Testis (tissue), 2 donors: ENCODE measurements at regions not wholly inside any gene's neighbourhood (a gene's known extent, or its start where the extent isn't known, plus 50 kb on each side); places are given as distances from the start of the nearest gene placed in this dataset.

Experiments used
- DNase-seq: peaks from one replicate; pipeline ENCODE4 v3.0.0-alpha.2; 2019
- H3K27ac ChIP-seq, 2 donors: fragments of 200-600 bp; sonication (generic); one replicate each; pipeline ENCODE4 v1.5.1; 2019
- H3K27me3 ChIP-seq: fragments of 200-600 bp; sonication (generic); one replicate; pipeline ENCODE4 v1.5.1; 2019
- H3K36me3 ChIP-seq: fragments of 200-600 bp; sonication (generic); one replicate; pipeline ENCODE4 v1.5.1; 2017; ENCODE audit warnings: low read depth; ENCODE audit errors: missing control alignments
- H3K4me1 ChIP-seq: fragments of 200-600 bp; sonication (generic); one replicate; pipeline ENCODE4 v1.5.1; 2019
- H3K4me3 ChIP-seq, 2 donors: fragments of 200-600 bp; sonication (generic); one replicate each; pipeline ENCODE4 v1.5.1; 2017 to 2019
- H3K9me3 ChIP-seq: fragments of 200-600 bp; sonication (generic); one replicate; pipeline ENCODE4 v1.5.1; 2017
- POLR2A ChIP-seq: fragments of 450-650 bp; IDR thresholded peaks from one replicate; pipeline ENCODE4 v1.6.1; 2017; ENCODE audit warnings: antibody characterized with exemption, mild to moderate bottlenecking, moderate library complexity
- WGBS, 2 donors: methylation state at CpG; one replicate each; pipeline ENCODE4 v1.1.5; 2018; 5-methylcytosine and 5-hydroxymethylcytosine counted together
- intact Hi-C: fragments of 100-400 bp; cut with DNase I; formaldehyde crosslinking; loops from one replicate; pipeline ENCODE4 v1.15.1; 2023; ENCODE audit warnings: low total_unique reads
- TF ChIP-seq, protein P1 (sequence below), 3 experiments: fragments of 450-650 bp in 2 of 3; fragments of 200-600 bp in 1 of 3; sonication (generic) in 1 of 3; IDR thresholded peaks; one replicate each; pipeline ENCODE4 v1.5.1; 2016 to 2019; ENCODE audit warnings: antibody characterized with exemption in 3 of 3, mild to moderate bottlenecking in 2 of 3, moderate library complexity in 1 of 3

DNA sequence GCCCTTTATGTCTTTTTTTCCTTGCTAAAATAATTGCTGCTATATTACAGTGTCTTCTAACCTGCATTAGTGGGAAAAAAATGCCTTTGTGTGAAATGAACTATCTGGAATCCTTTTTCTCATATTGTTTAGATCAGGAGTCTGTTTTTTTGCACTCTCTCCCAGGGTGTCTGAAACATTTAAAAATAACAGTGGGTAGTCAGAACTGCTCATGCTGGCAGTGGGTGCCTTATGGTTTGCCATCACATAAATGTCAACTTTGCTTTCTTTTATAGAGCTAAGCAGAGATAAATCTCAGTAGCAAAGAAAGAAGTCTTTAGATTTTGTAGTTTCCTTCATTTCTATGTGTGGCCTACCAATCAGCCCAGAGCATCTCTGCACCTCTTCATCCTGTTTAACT is 347.8 kb upstream of the RGMB start:
- H3K4me3 ChIP-seq, result no peak overlapping the region
- intact Hi-C loops, result no loop called here
- TF ChIP-seq, protein P1, sequence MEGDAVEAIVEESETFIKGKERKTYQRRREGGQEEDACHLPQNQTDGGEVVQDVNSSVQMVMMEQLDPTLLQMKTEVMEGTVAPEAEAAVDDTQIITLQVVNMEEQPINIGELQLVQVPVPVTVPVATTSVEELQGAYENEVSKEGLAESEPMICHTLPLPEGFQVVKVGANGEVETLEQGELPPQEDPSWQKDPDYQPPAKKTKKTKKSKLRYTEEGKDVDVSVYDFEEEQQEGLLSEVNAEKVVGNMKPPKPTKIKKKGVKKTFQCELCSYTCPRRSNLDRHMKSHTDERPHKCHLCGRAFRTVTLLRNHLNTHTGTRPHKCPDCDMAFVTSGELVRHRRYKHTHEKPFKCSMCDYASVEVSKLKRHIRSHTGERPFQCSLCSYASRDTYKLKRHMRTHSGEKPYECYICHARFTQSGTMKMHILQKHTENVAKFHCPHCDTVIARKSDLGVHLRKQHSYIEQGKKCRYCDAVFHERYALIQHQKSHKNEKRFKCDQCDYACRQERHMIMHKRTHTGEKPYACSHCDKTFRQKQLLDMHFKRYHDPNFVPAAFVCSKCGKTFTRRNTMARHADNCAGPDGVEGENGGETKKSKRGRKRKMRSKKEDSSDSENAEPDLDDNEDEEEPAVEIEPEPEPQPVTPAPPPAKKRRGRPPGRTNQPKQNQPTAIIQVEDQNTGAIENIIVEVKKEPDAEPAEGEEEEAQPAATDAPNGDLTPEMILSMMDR (IDR thresholded peaks at IDR 0.05), result no peak
- no peak for TF ChIP-seq POLR2A
- H3K9me3 ChIP-seq, result no peaks in the 10 kb centered on the region
- no peaks in the 10 kb centered on the region for H3K4me1 ChIP-seq
- DNase-seq, result no peak
- H3K36me3 ChIP-seq, result no peaks in the 10 kb centered on the region
- no peak overlapping the region for H3K27ac ChIP-seq
- H3K27me3 ChIP-seq, result no peaks in the 10 kb centered on the region

DNA sequence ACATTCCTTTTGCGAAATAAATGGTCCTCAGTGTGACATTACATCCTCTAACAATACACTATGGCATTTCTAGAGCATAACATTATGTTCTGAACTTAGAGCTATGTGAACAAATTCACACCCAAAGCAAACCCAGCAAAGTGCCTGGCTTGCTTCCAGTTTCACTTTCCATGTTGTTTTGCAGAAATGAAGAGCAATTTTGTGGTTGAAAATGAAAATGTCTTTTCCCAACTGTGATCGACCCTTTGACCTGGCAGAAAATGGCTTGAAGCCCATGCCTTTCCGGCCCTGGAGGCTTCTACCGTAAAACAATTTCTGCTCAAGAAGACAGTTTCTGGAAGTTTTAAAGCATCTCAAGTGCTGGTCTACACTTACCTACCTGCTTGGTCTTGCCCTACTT is 344.7 kb upstream of the RGMB start:
- Histone ChIP-seq H3K27ac (no peak overlapping the region), H3K4me1 (no peaks in the 10 kb centered on the region), H3K36me3 (no peaks in the 10 kb centered on the region), H3K4me3 (no peak overlapping the region), H3K27me3 (no peaks in the 10 kb centered on the region), H3K9me3 (no peaks in the 10 kb centered on the region)
- no peak for TF ChIP-seq POLR2A
- TF ChIP-seq, protein P1 (IDR thresholded peaks at IDR 0.05), result no peak
- peak; percentile 57 for DNase-seq
- intact Hi-C loops, result no loop called here
- WGBS, 2 donors, result 46 to 53% methylated on average over 4 of the region's 4 CpGs

DNA sequence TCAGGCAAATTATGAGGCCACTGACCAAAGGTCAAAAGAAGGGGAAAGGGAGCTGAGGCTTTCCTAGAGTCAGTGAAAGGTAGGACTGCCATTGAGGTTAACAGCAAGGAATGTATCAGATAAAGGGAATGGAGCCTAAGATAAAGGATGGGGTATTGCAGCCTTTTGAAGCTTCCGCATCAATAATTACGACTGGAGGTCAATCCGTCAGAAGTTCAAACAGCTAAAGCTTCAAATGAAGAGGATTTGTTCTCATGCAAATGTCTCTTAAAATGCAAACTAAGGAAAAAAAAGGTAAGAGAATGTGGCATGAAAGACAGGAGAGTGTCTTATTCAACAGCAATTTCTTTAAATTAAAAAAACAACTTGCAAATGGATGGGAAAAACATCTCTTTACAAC is 341.1 kb upstream of the RGMB start:
- TF ChIP-seq, protein P1 (IDR thresholded peaks at IDR 0.05), result no peak
- TF ChIP-seq POLR2A, result no peak
- H3K36me3 ChIP-seq, result no peaks in the 10 kb centered on the region
- no peak overlapping the region for H3K27ac ChIP-seq
- H3K9me3 ChIP-seq, result no peaks in the 10 kb centered on the region
- WGBS, 2 donors, result 63 to 84% methylated on average over 3 of the region's 3 CpGs
- no peaks in the 10 kb centered on the region for H3K27me3 ChIP-seq
- no peak for DNase-seq
- H3K4me3 ChIP-seq, result no peak overlapping the region
- H3K4me1 ChIP-seq, result no peaks in the 10 kb centered on the region
- intact Hi-C loops, result no loop called here

DNA sequence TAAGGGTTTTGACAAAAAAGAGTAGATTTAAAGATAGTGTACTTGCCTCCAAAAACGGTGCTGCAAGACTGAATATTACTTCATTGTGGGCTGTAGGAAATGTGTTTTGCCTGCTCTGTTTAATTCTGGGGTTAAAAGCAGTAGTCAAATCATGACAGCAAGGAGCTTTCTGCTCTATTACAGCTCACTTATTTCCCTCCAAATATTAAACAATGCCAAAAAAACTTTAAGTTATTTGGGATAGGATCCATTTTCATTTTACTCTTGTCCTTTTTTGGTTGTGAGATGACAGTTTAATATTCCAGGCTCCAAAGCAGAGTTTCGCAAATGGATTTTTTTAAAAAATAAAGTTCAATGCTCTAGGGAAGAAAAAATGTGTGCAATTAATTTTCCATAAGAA is 340.4 kb upstream of the RGMB start:
- no peaks in the 10 kb centered on the region for H3K9me3 ChIP-seq
- no peak for DNase-seq
- TF ChIP-seq POLR2A, result no peak
- TF ChIP-seq, protein P1 (IDR thresholded peaks at IDR 0.05), result no peak
- no peaks in the 10 kb centered on the region for H3K4me1 ChIP-seq
- 45 to 48% methylated on average over 2 of the region's 2 CpGs for WGBS, 2 donors
- no peaks in the 10 kb centered on the region for H3K36me3 ChIP-seq
- no peak overlapping the region for H3K4me3 ChIP-seq
- no peak overlapping the region for H3K27ac ChIP-seq
- H3K27me3 ChIP-seq, result no peaks in the 10 kb centered on the region
- intact Hi-C loops, result no loop called here

DNA sequence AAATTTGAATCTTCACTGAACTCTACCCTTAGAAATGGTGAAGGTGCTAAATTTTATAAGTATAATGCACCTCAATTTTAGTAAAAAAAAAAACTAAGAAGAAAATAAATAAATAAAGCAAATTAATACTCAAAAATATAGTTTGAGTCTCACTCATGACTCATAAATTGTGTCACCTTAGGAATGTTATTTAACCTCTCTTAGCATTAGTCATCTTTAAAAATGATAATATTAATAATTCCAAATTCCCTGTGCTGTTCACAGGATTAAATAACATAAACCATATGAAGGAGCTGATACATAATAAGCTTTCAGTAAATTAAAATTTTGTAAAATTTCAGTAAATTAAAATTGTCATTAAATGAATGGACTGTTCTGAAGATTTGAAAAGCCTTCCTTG is 339.8 kb upstream of the RGMB start:
- H3K9me3 ChIP-seq, result no peaks in the 10 kb centered on the region
- no peak for TF ChIP-seq POLR2A
- TF ChIP-seq, protein P1 (IDR thresholded peaks at IDR 0.05), result no peak
- H3K4me1 ChIP-seq, result no peaks in the 10 kb centered on the region
- H3K36me3 ChIP-seq, result no peaks in the 10 kb centered on the region
- intact Hi-C loops, result no loop called here
- no peak overlapping the region for H3K27ac ChIP-seq
- no peaks in the 10 kb centered on the region for H3K27me3 ChIP-seq
- DNase-seq, result no peak
- no peak overlapping the region for H3K4me3 ChIP-seq
